Stomach smooth muscle (tissue), 2 donors: ENCODE measurements at regions not wholly inside any gene's neighbourhood (a gene's known extent, or its start where the extent isn't known, plus 50 kb on each side); places are given as distances from the start of the nearest gene placed in this dataset.
A peak's percentile ranks its signal among the peaks of the same experiment; 100 is the strongest.

Experiments used
- H3K27ac ChIP-seq: one replicate; pipeline ENCODE4 v1.7.0; 2013; ENCODE audit warnings: mild to moderate bottlenecking, low read length, inconsistent platforms
- H3K27me3 ChIP-seq, 2 donors: one replicate each; pipeline ENCODE4 v1.7.0; 2013; ENCODE audit warnings: low read length in 2 of 2; ENCODE audit not compliant: insufficient read depth in 2 of 2, control insufficient read depth in 1 of 2
- H3K36me3 ChIP-seq, 2 donors: one replicate each; pipeline ENCODE4 v1.7.0; 2013; ENCODE audit warnings: low read length in 2 of 2; ENCODE audit not compliant: control insufficient read depth in 2 of 2, insufficient read depth in 2 of 2
- H3K4me1 ChIP-seq: one replicate; pipeline ENCODE4 v1.7.0; 2013; ENCODE audit warnings: low read length; ENCODE audit not compliant: control insufficient read depth, insufficient read depth
- H3K4me3 ChIP-seq, 2 donors: one replicate each; pipeline ENCODE4 v1.7.0; 2013; ENCODE audit warnings: low read length in 2 of 2
- H3K9ac ChIP-seq, 2 donors: one replicate each; pipeline ENCODE4 v1.7.0; 2013; ENCODE audit warnings: low read length in 2 of 2, mild to moderate bottlenecking in 1 of 2
- H3K9me3 ChIP-seq, 2 donors: one replicate each; pipeline ENCODE4 v1.7.0; 2013; ENCODE audit warnings: low read length in 2 of 2; ENCODE audit not compliant: control insufficient read depth in 2 of 2
- donor health status: healthy.
- donor health status: Pancreatic carcinoma.

DNA sequence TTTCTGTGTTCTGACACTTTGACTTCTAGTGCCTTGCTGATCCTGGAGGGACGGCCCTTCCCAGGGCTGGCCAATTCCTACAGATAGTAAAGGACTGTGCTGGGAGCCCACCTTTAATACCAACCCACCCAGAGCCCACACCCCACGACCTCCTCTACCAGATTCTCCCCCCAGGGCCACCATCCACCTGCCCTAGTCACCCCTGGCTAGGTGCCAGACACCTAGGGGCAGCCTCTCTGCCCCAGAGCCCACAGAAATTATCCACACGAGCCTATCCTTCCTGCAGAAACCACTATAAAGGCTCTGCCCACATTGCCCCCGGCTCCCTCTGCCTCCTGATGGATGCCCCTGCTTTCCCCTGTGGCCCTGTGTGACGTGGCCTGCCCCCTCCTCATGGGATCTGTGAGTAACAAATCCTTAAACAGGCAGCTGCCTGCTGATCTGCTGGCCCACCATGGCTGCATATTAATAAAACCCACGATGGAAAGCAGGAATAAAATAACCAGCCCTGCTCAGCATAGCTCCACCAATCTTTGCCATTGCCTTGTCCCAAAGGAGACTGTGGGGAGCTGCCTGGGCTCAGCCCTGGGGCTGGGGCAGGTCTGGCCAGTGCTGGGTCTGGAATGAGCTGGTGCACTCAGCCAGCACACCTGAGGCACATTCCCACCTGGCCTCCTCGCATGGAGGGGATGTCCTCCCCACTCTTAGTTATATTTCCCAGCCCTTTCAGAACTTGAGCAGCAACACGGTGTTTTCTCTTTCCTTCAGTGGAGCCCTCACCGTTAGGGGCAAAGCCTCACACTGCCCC, 488.5 kb downstream of the NPHP4 start:
- Histone ChIP-seq H3K27ac (no peak overlapping the region), H3K9ac (no peak overlapping the region), H3K9me3 (no peaks in the 10 kb centered on the region), H3K4me1 (peaks cover 11% of the 10 kb centered on the region), H3K27me3 (peaks cover 3 to 4% of the 10 kb centered on the region in 2 donors), H3K4me3 (no peak overlapping the region), H3K36me3 (no peaks in the 10 kb centered on the region)

GRCh38 chr1:5502311-5503194, 489.7 kb downstream of the NPHP4 start:
- Histone ChIP-seq H3K4me1 (peaks cover 11% of the 10 kb centered on the region), H3K9me3 (no peaks in the 10 kb centered on the region), H3K4me3 (peak overlapping the region; percentile 4 to 15), H3K27me3 (no peaks in the 10 kb centered on the region), H3K9ac (no peak overlapping the region), H3K27ac (no peak overlapping the region), H3K36me3 (no peaks in the 10 kb centered on the region)

- H3K4me1 ChIP-seq: peaks cover 11% of the 10 kb centered on the region
- H3K27ac ChIP-seq: no peak overlapping the region
- H3K36me3 ChIP-seq: no peaks in the 10 kb centered on the region
- no peak overlapping the region for H3K9ac ChIP-seq
- H3K9me3 ChIP-seq: peaks cover 2 to 6% of the 10 kb centered on the region in 2 donors
- no peak overlapping the region for H3K4me3 ChIP-seq
- H3K27me3 ChIP-seq: peaks cover 0 to under 1% of the 10 kb centered on the region in 2 donors
Observed at GRCh38 chr1:5501206-5501930, 490.9 kb downstream of the NPHP4 start.

- no peak overlapping the region for H3K9ac ChIP-seq
- H3K27me3 ChIP-seq: peaks cover 0 to 6% of the 10 kb centered on the region in 2 donors
- H3K27ac ChIP-seq: no peak overlapping the region
- peaks cover 14% of the 10 kb centered on the region for H3K4me1 ChIP-seq
- H3K9me3 ChIP-seq: peaks cover 2 to 9% of the 10 kb centered on the region in 2 donors
- no peak overlapping the region for H3K4me3 ChIP-seq
- no peaks in the 10 kb centered on the region for H3K36me3 ChIP-seq
Observed at GRCh38 chr1:5500541-5500940, 491.7 kb downstream of the NPHP4 start.

- Histone ChIP-seq H3K9me3 (peaks cover 2 to 9% of the 10 kb centered on the region in 2 donors), H3K27me3 (peaks cover 0 to 7% of the 10 kb centered on the region in 2 donors), H3K4me1 (peaks cover 5% of the 10 kb centered on the region), H3K9ac (no peak overlapping the region), H3K4me3 (no peak overlapping the region), H3K27ac (no peak overlapping the region), H3K36me3 (no peaks in the 10 kb centered on the region)
Observed at GRCh38 chr1:5497503-5497902, 494.7 kb downstream of the NPHP4 start.

DNA sequence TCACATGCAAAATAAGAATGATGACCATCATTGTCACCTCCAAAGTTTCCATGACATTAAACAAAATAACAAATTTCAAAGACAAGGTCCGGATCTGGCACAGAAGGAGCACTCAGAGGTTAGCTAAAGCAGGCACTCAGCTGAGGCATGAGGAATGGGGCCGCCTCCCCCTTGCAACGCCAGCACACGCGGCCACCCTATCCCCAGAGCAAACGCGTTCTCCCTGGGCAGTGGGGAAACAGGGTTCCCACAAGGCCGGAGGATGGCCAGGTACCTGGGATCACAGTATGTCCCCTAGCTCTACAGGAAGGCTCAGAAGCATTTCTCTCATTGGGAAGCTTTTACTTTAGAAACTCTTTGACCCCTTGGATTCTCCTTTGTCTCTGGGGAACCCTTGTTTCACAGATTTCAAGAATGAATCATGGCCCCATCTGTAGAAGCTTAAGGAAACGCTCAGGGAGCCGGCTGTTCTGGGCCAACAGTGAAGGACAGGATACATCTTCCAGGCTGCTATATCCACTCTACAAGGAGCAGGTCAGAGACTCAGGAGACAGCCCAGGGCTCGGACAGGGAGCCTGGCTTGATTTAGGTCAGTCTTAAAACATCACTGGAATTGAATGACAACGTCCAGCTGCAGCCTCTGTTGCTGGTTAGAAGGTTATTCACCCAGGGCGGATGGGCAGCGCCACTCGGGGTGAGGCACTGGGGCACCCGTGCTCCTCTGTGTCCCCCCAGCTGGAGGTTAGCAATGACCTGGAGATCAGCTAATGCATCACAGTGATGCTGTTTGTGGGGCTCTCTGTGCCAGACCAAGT, 496.4 kb downstream of the NPHP4 start:
- H3K27ac ChIP-seq: no peak overlapping the region
- no peak overlapping the region for H3K9ac ChIP-seq
- no peak overlapping the region for H3K4me3 ChIP-seq
- H3K36me3 ChIP-seq: no peaks in the 10 kb centered on the region
- peaks cover 2 to 9% of the 10 kb centered on the region in 2 donors for H3K9me3 ChIP-seq
- peaks cover 0 to 10% of the 10 kb centered on the region in 2 donors for H3K27me3 ChIP-seq
- peaks cover 5% of the 10 kb centered on the region for H3K4me1 ChIP-seq

DNA sequence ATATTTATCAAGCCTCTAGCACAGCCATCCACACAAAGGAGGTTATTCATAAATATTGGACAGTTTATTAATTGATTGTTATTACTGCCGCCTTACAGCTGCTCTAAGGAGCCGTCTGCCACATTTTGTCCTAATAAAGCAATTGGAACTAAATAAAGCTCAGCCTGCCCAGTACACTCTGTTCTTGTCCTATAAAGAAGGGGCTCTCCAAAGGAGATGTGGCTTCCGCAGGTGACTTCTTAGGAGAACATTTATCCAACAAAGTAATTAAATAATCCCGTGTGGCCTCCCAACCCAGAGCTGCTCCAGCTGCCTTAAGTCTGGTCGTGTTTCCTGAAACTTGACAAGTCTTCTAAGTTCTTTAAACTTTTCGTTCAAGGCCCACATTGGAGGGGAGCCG, 497.7 kb downstream of the NPHP4 start:
- Histone ChIP-seq H3K4me3 (no peak overlapping the region), H3K4me1 (peaks cover 5% of the 10 kb centered on the region), H3K27me3 (peaks cover 0 to 10% of the 10 kb centered on the region in 2 donors), H3K27ac (no peak overlapping the region), H3K36me3 (no peaks in the 10 kb centered on the region), H3K9ac (no peak overlapping the region), H3K9me3 (peaks cover 2 to 9% of the 10 kb centered on the region in 2 donors)

GRCh38 chr1:5493851-5494311, 498.3 kb downstream of the NPHP4 start:
- Histone ChIP-seq H3K9me3 (peaks cover 2 to 9% of the 10 kb centered on the region in 2 donors), H3K27ac (no peak overlapping the region), H3K27me3 (peaks cover 0 to 10% of the 10 kb centered on the region in 2 donors), H3K9ac (no peak overlapping the region), H3K36me3 (no peaks in the 10 kb centered on the region), H3K4me1 (peaks cover 5% of the 10 kb centered on the region), H3K4me3 (no peak overlapping the region)

- Histone ChIP-seq H3K9me3 (peaks cover 2 to 9% of the 10 kb centered on the region in 2 donors), H3K9ac (no peak overlapping the region), H3K36me3 (no peaks in the 10 kb centered on the region), H3K4me1 (peaks cover 5% of the 10 kb centered on the region), H3K27ac (no peak overlapping the region), H3K27me3 (peaks cover 0 to 10% of the 10 kb centered on the region in 2 donors), H3K4me3 (no peak overlapping the region)
Observed at GRCh38 chr1:5493275-5493674, 498.9 kb downstream of the NPHP4 start.
